CMK (cell line): ENCODE measurements at regions not wholly inside any gene's neighbourhood (a gene's known extent, or its start where the extent isn't known, plus 50 kb on each side); places are given as distances from the start of the nearest gene placed in this dataset.
"Not testable (repeated sequence)": the region's sequence is repeated elsewhere in the genome, so short reads cannot be mapped to it uniquely, and the experiment has no call there.

Experiments
- DNase-seq: peaks from one replicate; pipeline ENCODE4 v3.0.0-alpha.2; 2010; ENCODE audit warnings: low read depth

DNA sequence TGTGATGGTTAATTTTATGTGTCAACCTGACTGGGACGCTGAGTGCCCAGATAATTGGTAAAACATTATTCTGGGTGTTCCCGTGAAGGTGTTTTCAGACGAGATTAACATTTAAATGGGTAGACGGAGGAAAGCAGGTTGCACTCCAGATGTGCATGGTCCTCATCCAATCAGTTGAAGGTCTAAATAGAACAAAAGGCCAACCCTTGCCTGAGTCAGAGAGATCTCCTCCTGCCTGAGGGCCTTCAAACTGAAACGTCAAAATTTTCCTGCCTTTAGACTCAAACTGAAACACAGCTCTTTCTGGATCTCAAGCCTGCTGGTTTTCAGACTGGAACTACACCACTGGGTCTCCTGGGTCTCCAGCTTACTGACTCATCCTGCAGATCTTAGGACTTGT lies 73.5 kb downstream of the NPIPA8 start:
- DNase-seq, result not testable (repeated sequence)

DNA sequence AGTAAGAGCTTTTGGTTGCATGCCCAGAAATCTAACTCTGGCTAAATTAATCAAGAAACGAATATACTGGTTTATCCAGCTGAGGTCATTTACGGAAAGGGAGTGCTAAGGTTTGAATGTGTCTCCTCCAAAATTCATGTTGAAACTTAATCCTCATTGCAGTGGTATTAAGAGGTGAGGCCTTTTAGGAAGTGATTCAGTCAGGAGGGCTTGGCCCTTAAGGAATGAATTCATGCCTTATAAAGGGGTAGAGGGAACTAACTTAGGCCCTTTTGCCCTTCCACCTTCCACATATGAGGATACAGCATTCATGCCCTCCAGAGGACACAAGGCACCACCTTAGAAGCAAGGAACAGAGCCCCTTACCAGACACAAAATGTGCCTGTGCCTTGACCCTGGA lies 74.7 kb downstream of the NPIPA8 start:
- DNase-seq, result not testable (repeated sequence)

DNA sequence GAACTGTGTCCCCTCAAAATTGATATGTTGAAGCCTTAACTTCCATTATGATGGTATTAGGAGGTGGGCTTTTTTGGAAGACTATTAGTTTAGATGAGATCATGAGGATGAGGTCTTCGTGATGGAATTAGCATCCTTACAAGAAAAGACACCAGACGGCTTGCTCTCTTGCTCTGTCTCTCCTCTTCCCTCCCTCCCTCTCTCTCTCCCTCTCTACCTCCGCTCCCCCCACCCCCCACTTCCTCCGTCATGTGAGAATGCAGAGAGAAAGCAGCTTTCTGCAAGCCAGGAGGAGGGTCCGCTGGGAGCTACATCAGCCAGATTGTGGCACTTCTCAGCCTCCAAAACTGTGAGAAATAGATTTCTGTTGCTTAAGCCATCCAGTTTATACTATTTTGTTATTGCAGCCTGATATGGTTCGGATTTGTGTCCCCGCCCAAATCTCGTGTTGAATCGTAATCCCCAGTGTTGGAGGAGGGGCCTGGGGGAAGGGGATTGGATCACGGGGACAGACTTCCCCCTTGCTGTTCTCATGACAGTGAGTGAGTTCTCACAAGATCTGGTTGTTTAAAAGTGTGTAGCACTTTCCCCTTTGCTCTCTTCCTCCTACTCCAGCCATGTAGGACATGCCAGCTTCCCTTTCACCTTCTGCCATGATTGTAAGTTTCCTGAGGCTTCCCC lies 76.9 kb downstream of the NPIPA8 start:
- not testable (repeated sequence) for DNase-seq

DNA sequence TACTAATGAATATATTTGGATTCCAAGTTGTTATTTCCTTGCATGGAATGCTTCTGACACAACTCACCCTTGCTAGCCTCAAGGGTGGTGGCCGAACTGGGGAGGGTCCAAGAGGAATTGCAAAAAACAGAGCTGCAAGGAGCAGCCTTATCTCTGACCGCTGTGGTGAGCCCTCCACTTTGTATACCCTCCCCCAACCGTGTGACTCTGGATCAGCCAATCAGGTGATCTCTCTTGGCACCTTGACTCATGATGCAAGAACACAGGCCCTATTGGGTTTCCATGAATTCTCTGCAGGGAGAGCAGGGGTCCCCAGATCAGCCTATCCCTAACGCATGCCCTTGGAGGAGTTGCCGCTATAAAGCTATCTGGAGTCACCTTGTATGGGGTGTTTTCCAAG lies 83.6 kb downstream of the NPIPA8 start:
- not testable (repeated sequence) for DNase-seq

DNA sequence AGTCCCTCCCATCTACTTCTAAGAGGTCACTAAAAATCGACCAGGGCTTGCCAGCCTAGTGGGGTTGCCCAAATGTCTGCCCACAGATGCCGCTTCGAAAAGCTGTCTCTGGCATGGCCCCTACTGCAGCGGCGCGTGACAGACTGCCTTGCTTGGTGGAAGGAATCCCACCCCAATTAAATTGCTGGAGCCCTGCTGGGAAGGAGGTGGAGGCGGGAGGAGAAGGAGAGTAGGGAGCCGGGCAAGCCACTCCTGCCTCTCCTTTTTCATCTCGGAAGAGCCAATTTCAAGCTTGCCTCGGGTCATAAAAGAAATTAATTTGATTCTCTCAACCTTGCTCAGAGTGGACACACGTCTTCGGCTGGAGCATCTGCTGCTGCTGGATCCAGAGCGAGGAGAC lies 106.0 kb downstream of the NPIPA8 start:
- not testable (repeated sequence) for DNase-seq

DNA sequence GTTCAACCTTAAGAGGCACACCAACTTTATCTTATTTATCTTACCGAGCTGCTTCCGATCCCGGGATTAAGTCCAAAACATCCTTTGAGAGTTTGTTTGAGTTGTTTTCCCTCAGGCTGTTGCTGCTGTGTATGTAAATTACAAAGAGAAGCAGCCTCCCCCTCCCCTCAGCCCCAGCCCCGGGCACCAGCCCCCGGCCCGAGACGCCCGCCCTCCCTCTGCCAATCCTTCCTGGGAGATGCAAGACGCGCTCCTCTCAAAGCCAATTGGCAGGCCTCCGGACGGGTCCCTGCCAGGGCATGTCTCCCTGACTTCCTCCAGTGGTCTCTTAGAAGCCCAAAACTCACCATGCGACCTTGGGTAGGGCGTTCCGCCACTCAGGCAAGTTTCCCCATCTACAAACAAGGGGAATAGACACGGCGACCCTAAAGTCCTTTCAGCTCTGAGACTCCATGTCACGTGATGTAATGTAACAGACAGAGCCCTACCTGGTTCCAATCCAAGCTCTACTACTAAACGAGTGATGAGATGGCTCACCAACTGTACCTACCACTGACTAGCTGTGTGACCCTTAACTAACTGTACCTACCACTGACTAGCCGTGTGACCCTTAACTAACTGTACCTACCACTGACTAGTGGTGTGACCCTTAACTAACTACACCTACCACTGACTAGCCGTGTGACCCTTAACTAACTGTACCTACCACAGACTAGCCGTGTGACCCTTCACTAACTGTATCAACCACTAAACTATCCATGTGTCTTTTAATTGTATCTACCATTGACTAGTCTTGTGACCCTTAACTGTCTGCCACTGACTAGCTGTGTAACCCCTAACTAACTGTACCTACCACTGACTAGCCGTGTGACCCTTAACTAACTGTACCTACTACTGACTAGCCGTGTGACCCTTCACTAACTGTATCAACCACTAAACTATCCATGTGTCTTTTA lies 114.2 kb downstream of the NPIPA8 start:
- DNase-seq, result not testable (repeated sequence)

DNA sequence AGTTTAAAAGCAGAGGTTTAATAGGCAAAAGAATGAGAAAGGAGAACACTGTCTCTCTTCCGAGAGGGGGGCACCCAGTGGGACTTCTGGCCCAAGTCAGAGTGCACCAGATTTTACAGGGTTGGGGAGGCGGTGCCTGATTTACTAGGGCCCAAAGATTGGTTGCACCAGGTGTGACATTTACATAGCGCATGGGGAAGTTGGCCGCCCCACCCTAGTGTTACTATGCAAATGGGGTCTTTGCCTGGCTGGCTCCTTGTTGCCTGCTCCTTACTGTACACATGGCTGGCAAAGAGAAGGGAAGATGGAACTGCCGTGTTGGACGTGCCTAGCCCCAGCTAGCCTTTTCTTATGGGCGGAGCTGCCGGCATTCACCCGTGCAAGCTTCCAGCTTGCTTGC lies 118.8 kb downstream of the NPIPA8 start:
- not testable (repeated sequence) for DNase-seq

DNA sequence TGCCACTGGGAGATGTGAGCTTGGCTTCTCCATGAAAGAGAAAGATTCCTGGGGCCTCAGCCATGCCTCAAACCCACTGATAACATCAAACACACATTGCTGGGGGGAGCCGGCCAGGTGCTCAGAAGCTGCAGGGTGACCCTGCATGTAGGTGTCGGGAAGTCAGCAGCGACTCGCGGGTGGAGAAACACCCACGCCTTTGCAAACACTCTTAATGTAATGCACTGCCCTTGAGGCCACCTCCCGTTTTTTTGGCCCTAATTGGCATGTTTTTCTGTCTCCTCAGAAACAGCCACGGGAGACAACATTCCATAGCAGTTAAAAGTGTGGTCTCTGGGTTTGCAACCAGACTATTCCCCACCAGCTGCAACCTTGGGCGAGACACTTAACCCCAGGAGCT lies 119.7 kb downstream of the NPIPA8 start:
- not testable (repeated sequence) for DNase-seq

DNA sequence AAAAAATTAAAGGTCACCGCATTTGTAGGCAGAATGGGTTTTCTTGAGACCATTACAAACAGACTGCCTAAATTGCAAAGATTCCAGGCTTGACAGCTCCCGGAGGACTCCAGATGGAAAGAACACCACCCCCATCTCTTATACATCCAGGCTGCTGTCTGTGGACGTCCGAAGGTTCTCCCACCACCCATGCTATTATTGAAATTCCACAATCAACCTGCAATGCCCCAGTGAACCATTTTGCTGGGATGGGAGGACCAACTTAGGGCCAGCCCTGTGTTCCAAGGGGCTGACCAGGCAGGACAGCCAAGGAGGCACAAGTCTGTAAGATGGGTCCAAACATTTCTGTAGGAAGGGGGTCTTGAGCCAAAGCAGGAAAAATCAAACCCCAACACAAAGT lies 122.7 kb downstream of the NPIPA8 start:
- DNase-seq, result not testable (repeated sequence)

DNA sequence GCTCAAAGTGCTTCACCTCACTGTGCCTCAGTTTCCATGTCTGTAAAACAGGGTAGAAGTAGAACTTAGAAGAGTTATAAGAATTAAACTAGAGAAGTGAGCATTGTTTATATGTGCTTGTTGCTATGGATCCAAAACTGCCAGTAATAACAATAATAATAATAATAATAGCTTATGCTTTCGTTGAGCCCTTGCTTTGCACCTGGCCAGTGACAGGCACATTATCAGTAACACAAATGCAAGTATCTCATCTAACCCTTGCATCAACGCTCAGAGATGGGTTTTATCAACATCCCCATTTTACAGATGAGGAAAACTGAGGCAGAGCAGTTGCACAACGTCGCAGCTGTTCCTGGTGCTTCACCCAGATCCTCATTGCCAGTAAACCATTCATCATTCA lies 125.0 kb downstream of the NPIPA8 start:
- DNase-seq, result not testable (repeated sequence)

DNA sequence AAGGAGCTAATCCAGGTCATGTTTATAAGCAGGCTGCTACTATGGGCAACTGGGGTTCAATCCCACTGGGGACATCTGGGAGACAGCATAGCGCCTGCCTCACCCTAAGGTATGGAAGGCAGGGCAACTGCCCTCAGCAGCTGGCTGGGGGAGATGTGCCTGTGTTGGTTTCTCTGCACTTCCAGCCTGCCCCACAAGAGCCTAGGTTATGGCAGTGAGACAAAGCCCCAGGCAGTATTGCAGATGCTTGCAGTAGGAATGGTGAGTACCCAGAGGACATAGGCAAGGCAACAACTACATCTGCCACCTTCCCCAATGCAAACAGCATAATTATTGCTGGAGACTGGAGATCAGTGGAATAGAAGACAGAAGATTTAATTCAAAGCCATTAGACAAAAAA lies 131.8 kb downstream of the NPIPA8 start:
- not testable (repeated sequence) for DNase-seq

DNA sequence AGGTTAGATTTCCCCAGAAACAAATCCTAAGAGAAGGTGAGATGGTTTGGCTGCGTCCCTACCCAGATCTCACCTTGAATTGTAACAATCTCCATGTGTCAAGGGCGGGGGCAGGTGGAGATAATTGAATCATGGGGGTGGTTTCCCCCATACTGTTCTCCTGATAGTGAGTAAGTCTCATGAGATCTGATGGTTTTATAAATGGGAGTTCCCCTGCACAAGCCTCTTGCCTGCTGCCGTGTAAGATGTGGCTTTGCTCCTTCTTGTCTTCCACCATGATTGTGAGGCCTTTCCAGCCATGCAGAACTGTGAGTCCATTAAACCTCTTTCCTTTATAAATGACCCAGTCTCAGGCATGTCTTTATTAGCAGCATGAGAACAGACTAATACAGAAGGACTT lies 132.2 kb downstream of the NPIPA8 start:
- not testable (repeated sequence) for DNase-seq

DNA sequence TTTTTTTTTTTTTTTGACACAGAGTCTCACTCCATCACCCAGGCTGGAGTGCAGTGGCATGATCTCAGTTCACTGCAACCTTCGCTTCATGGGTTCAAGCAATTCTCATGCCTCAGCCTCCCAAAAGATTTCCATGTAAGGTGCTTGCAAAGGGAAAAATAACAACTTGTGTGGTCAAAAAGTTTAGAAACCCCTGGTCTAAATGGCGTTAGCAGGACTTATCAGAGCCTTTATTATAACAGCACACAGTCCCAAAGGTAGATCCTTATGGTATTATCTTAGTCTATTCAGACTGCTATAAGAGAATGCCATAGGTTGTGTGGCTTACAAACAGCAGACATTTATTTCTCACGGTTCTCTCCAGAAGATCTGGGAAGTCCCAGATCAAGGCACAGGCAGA lies 135.0 kb downstream of the NPIPA8 start:
- DNase-seq, result not testable (repeated sequence)

DNA sequence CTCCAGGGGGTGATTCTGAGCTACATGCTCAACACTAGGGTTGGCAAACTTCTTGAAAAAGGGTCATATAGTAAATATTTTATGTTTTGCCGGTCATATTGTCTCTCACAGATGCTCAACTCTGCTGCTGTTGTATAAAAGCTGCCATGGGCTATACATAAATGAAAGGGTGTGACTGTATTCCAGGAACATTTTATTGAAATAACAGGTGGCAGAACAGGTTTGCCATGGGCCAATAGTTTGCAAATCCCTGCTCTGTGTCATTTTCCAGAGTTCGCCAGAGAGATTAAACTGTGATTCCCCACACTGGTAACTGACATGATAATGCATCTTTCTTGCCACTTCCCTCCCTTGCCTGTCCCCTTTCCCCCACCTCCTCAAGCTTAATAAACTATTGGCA lies 144.1 kb downstream of the NPIPA8 start:
- not testable (repeated sequence) for DNase-seq

DNA sequence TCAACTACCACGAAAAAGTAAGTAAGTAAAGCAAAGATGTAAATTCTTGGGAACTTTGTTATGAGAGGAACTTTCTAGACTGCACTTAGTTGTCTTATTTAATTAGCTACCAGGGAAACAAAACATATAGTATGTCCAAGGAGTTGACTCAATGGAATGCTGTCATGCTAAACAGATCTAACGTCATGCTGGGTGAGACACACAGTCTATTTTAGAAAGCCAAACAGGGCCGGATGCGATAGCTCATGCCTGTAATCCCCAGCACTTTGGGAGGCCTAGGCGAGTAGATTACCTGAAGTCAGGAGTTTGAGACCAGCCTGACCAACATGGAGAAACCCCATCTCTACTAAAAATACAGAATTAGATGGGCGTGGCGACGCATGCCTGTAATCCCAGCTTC lies 146.4 kb downstream of the NPIPA8 start:
- not testable (repeated sequence) for DNase-seq

DNA sequence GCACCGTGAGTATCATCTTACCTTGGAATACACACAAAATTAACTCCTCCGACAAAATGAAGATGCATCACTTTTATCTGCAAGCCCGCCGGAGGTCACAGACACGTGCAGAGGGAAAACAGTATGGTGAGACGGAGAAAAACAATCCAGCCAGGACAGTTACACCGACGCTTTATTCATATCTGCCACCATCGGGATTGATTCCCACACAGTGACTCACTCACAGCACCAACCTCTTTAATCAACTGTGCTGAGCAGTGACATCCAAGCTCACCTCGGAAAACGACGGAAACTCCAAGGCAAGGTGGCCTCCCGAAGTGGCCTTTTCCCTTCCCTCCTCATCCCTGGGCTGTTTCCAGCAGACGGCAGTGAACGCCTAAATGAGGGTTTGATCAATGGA lies 151.8 kb downstream of the NPIPA8 start:
- DNase-seq, result not testable (repeated sequence)

DNA sequence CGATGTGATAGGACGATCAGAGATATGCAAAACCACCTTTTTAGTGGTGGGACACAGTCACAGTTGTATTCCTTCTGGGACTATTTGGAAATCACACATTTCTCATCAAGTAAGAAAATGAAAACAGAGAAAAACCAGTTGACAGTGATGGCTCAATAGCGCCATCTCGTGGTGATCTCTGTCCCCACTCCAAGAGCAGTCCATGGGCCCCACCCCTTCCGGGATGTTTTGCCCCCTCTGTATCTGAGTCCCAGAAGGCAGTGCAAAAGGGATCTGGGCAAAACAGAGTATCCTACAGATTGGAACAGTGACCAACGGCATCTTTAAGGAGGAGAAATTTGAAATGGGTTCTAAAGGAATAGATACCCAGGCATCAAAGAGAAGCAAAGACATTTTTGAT lies 155.5 kb downstream of the NPIPA8 start:
- not testable (repeated sequence) for DNase-seq

DNA sequence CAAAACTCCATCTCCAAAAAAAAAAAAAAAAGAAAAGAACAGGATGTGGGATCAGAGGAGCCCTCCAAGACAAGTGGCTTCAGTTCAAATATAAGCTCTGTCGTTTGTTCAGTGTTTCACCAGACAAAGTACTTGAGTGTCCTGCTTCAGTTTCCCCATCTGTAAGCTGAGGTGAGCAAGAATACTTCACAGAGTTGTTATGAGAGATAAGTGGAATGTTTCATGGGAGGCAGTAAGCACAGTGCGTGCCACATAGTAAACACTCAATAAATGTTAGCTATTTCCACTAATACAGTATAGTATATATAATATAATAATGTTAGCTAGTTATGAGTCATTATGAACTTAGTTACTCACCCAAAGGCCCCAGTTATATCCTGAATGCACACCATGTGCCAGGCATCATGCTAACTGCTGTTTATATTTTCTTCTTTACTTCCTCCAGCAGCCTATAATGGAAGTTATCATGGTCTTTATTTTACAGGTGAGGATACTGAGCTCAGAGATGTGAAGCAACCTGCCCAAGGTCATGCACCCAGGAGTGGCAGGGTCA lies 162.5 kb downstream of the NPIPA8 start:
- not testable (repeated sequence) for DNase-seq

DNA sequence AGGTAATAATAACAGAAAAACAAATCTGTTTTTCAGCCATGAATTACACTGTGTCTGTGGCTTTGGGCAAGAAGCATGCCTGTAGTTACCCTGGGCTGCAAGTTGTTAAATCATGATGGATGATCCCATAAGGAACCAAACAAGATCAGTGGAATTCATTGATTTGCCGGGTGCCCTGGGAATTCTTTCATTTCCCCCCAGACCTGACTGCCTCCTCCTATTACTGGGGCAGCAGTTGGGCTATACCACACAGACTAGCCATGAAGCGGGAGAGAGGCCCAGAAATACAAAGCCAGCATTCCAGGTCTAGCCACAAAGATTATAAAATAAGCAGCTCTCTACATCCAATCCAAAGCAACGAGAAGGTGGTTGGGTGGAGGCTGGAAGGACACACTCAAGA lies 174.2 kb downstream of the NPIPA8 start:
- DNase-seq, result not testable (repeated sequence)

DNA sequence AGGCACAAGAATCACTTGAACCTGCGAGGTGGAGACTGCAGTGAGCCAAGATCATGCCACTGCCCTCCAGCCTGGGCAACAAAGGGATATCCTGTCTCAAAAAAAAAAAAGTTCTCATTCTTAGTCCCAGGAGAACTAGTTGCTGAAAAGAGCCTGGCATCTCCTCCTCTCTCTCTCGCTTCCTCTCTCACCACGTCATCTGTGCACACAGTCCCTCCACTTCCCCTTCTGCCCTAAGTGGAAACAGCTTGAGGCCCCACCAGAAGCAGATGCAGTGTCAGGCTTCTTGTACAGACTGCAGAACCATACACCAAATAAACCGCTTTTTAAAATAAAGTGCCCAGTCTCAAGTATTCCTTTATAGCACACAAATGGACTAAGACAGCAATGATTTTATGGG lies 175.3 kb downstream of the NPIPA8 start:
- DNase-seq, result not testable (repeated sequence)

DNA sequence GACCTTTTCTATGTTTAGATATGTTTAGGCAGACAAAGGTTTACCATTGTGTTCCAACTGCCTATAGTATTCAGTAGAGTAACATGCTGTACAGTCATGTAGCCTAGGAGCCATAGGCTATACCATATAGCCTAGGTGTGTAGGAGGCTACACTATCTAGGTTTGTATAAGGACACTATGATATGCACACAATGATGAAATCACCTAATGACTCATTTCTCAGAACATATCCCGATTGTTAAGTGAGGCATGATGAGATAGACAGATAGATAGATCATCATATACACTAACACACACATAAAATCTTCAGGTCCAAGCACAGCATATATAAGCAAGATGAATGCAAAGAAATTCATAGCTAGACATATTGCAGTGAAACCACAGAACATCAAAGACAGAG lies 177.4 kb downstream of the NPIPA8 start:
- not testable (repeated sequence) for DNase-seq

DNA sequence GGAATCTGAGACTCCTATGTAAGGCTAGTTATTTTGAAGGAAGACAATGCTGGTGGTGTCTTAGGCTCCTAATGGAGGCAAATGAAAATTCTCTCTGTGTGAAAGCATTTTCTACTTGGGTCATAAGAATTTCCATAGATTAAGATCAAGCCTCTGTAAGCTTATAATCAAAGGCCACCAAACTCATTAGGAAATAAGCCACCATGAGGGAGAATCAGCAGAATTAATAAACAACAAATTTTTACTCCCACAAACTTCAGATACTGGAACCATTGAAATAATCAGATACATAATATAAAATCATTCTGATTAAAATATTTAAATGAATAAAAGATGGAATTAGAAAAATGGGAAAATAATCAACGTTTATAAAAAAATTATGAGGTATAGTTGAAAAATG lies 178.7 kb downstream of the NPIPA8 start:
- not testable (repeated sequence) for DNase-seq

DNA sequence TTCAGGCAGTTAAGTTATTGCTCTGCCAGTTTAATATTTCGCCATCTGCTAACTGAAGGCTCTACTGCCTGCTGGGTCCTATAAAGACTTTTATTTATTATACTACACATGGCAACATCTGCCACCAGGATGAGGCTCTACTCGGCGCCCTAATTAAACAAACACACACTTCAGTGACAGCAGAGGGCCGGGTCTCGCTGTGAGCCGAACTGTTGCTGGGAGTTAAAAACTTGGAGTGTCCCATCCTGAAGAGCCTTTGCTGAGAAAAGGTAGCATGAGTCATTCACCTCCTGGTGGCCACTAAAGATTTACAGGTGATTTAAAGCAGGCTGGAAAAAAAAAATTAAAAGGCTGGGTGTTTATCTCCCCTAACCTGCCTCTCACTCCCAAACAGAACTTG lies 183.7 kb downstream of the NPIPA8 start:
- DNase-seq, result not testable (repeated sequence)
